Tibial nerve (tissue), 4 donors: ENCODE measurements at regions not wholly inside any gene's neighbourhood (a gene's known extent, or its start where the extent isn't known, plus 50 kb on each side); places are given as distances from the start of the nearest gene placed in this dataset.
"Not testable (repeated sequence)": the region's sequence is repeated elsewhere in the genome, so short reads cannot be mapped to it uniquely, and the experiment has no call there.

Experiments used
- EP300 ChIP-seq, 2 donors: sonication (generic); formaldehyde crosslinking; IDR thresholded peaks; one replicate each; pipeline ENCODE4 v1.6.1; 2017; ENCODE audit warnings: antibody characterized with exemption in 2 of 2, mild to moderate bottlenecking in 1 of 2
- POLR2A ChIP-seq, 2 donors: fragments of 450-650 bp; IDR thresholded peaks; one replicate each; pipeline ENCODE4 v1.6.1; 2017; ENCODE audit warnings: antibody characterized with exemption in 2 of 2, mild to moderate bottlenecking in 2 of 2, moderate library complexity in 2 of 2
- TF ChIP-seq, protein P1 (sequence below), 5 experiments: fragments of 200-600 bp in 3 of 5; fragments of 450-650 bp in 2 of 5; sonication (generic) in 3 of 5; IDR thresholded peaks; one replicate each; pipeline ENCODE4 v1.5.1; 2016 to 2019; ENCODE audit warnings: antibody characterized with exemption in 5 of 5, mild to moderate bottlenecking in 3 of 5, moderate library complexity in 2 of 5

- TF ChIP-seq, protein P1, sequence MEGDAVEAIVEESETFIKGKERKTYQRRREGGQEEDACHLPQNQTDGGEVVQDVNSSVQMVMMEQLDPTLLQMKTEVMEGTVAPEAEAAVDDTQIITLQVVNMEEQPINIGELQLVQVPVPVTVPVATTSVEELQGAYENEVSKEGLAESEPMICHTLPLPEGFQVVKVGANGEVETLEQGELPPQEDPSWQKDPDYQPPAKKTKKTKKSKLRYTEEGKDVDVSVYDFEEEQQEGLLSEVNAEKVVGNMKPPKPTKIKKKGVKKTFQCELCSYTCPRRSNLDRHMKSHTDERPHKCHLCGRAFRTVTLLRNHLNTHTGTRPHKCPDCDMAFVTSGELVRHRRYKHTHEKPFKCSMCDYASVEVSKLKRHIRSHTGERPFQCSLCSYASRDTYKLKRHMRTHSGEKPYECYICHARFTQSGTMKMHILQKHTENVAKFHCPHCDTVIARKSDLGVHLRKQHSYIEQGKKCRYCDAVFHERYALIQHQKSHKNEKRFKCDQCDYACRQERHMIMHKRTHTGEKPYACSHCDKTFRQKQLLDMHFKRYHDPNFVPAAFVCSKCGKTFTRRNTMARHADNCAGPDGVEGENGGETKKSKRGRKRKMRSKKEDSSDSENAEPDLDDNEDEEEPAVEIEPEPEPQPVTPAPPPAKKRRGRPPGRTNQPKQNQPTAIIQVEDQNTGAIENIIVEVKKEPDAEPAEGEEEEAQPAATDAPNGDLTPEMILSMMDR (IDR thresholded peaks at IDR 0.05), result not testable (repeated sequence)
- TF ChIP-seq POLR2A, EP300 (IDR thresholded peaks at IDR 0.05): not testable (repeated sequence)
Measured at GRCh38 chr13:83755210-83755609, 127.1 kb downstream of the SLITRK1 start.
